Medulla oblongata (tissue), 1 donor: ENCODE measurements at regions not wholly inside any gene's neighbourhood (a gene's known extent, or its start where the extent isn't known, plus 50 kb on each side); places are given as distances from the start of the nearest gene placed in this dataset.
"Not testable (repeated sequence)": the region's sequence is repeated elsewhere in the genome, so short reads cannot be mapped to it uniquely, and the experiment has no call there.

ENCODE experiments used
- DNase-seq: peaks from one replicate; pipeline ENCODE4 v3.0.0-alpha.2; 2015; ENCODE audit errors: extremely low spot score

- DNase-seq, result not testable (repeated sequence)
These were observed 1548.2 kb upstream of the FLRT2 start for GRCh38 chr14:83981676-83982258.

GRCh38 chr14:83988275-83988674 is 1541.7 kb upstream of the FLRT2 start:
- DNase-seq, result no peak

GRCh38 chr14:83991666-83992065 is 1538.3 kb upstream of the FLRT2 start:
- no peak for DNase-seq

- no peak for DNase-seq
These were observed 1537.1 kb upstream of the FLRT2 start for GRCh38 chr14:83992857-83993256.

GRCh38 chr14:83993545-83993944 is 1536.4 kb upstream of the FLRT2 start:
- DNase-seq, result no peak

- no peak for DNase-seq
These were observed 1535.9 kb upstream of the FLRT2 start for GRCh38 chr14:83994020-83994419.

- DNase-seq, result no peak
These were observed 1528.9 kb upstream of the FLRT2 start for GRCh38 chr14:84001023-84001422.

- DNase-seq, result no peak
These were observed 1526.6 kb upstream of the FLRT2 start for GRCh38 chr14:84003346-84003745.

- DNase-seq, result no peak
These were observed 1523.2 kb upstream of the FLRT2 start for GRCh38 chr14:84006643-84007155.

- DNase-seq, result no peak
These were observed 1516.5 kb upstream of the FLRT2 start for GRCh38 chr14:84013424-84013823.

GRCh38 chr14:84017495-84017894 is 1512.4 kb upstream of the FLRT2 start:
- peak; percentile 21 for DNase-seq

GRCh38 chr14:84021433-84021832 is 1508.5 kb upstream of the FLRT2 start:
- no peak for DNase-seq

- DNase-seq, result no peak
These were observed 1505.6 kb upstream of the FLRT2 start for GRCh38 chr14:84024231-84024820.

GRCh38 chr14:84025106-84026012 is 1504.6 kb upstream of the FLRT2 start:
- no peak for DNase-seq

GRCh38 chr14:84027351-84027750 is 1502.6 kb upstream of the FLRT2 start:
- DNase-seq, result no peak

GRCh38 chr14:84028080-84028604 is 1501.8 kb upstream of the FLRT2 start:
- DNase-seq, result no peak

GRCh38 chr14:84029246-84029645 is 1500.7 kb upstream of the FLRT2 start:
- DNase-seq, result no peak

GRCh38 chr14:84029720-84030119 is 1500.2 kb upstream of the FLRT2 start:
- no peak for DNase-seq

- no peak for DNase-seq
These were observed 1493.1 kb upstream of the FLRT2 start for GRCh38 chr14:84036840-84037239.

- DNase-seq, result no peak
These were observed 1492.4 kb upstream of the FLRT2 start for GRCh38 chr14:84037593-84037992.

GRCh38 chr14:84040101-84040500 is 1489.8 kb upstream of the FLRT2 start:
- DNase-seq, result no peak

- DNase-seq, result no peak
These were observed 1488.5 kb upstream of the FLRT2 start for GRCh38 chr14:84041421-84041820.
